KMS-11 (cell line): ENCODE measurements at regions not wholly inside any gene's neighbourhood (a gene's known extent, or its start where the extent isn't known, plus 50 kb on each side); places are given as distances from the start of the nearest gene placed in this dataset.
"Not testable (repeated sequence)": the region's sequence is repeated elsewhere in the genome, so short reads cannot be mapped to it uniquely, and the experiment has no call there.

Experiments
- H2AFZ ChIP-seq: fragments of 200-600 bp; sonication (generic); 2 replicates; pipeline ENCODE4 v1.6.1; 2016; ENCODE audit warnings: antibody characterized with exemption, mixed run types, low read depth
- H3K27ac ChIP-seq: fragments of 200-600 bp; sonication (generic); 2 replicates; pipeline ENCODE4 v1.6.1; 2016; ENCODE audit warnings: mild to moderate bottlenecking, mixed run types
- H3K27me3 ChIP-seq: fragments of 200-600 bp; sonication (generic); 2 replicates; pipeline ENCODE4 v1.6.1; 2017; ENCODE audit warnings: mild to moderate bottlenecking, low read depth, mixed run types, moderate library complexity; ENCODE audit not compliant: insufficient read depth
- H3K36me3 ChIP-seq: fragments of 200-600 bp; sonication (generic); 2 replicates; pipeline ENCODE4 v1.6.1; 2017; ENCODE audit warnings: mild to moderate bottlenecking, mixed run types; ENCODE audit not compliant: insufficient read depth
- H3K4me1 ChIP-seq: fragments of 200-600 bp; sonication (generic); 2 replicates; pipeline ENCODE4 v1.6.1; 2016; ENCODE audit warnings: mild to moderate bottlenecking, low read depth, mixed run types; ENCODE audit not compliant: poor library complexity, severe bottlenecking
- H3K4me2 ChIP-seq: fragments of 200-600 bp; sonication (generic); 2 replicates; pipeline ENCODE4 v1.7.0; 2016; ENCODE audit warnings: mild to moderate bottlenecking, mixed run types
- H3K4me3 ChIP-seq: fragments of 200-600 bp; sonication (generic); IDR thresholded peaks from 2 replicates; pipeline ENCODE4 v1.6.1; 2017; ENCODE audit warnings: low read depth, low read length, mixed read lengths; ENCODE audit not compliant: insufficient read depth
- H3K79me2 ChIP-seq: fragments of 200-600 bp; sonication (generic); 2 replicates; pipeline ENCODE4 v1.6.1; 2016; ENCODE audit warnings: low read depth, mixed run types; ENCODE audit not compliant: insufficient read depth
- H3K9ac ChIP-seq: fragments of 200-600 bp; sonication (generic); 2 replicates; pipeline ENCODE4 v1.6.1; 2016; ENCODE audit warnings: mild to moderate bottlenecking, mixed run types
- H4K20me1 ChIP-seq: fragments of 200-600 bp; sonication (generic); 2 replicates; pipeline ENCODE4 v1.6.1; 2016; ENCODE audit warnings: mild to moderate bottlenecking, mixed run types; ENCODE audit not compliant: insufficient read depth
- TF ChIP-seq, protein P1 (sequence below): fragments of 200-600 bp; sonication (generic); conservative IDR thresholded peaks from 2 replicates; pipeline ENCODE4 v1.6.1; 2017; ENCODE audit warnings: low read depth, mild to moderate bottlenecking, antibody characterized with exemption, low read length, moderate library complexity, mixed read lengths

GRCh38 chr17:55926276-55926990 lies 175.6 kb downstream of the PCTP start:
- H3K27me3 ChIP-seq: no peaks in the 10 kb centered on the region
- TF ChIP-seq, protein P1, sequence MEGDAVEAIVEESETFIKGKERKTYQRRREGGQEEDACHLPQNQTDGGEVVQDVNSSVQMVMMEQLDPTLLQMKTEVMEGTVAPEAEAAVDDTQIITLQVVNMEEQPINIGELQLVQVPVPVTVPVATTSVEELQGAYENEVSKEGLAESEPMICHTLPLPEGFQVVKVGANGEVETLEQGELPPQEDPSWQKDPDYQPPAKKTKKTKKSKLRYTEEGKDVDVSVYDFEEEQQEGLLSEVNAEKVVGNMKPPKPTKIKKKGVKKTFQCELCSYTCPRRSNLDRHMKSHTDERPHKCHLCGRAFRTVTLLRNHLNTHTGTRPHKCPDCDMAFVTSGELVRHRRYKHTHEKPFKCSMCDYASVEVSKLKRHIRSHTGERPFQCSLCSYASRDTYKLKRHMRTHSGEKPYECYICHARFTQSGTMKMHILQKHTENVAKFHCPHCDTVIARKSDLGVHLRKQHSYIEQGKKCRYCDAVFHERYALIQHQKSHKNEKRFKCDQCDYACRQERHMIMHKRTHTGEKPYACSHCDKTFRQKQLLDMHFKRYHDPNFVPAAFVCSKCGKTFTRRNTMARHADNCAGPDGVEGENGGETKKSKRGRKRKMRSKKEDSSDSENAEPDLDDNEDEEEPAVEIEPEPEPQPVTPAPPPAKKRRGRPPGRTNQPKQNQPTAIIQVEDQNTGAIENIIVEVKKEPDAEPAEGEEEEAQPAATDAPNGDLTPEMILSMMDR: no peak
- H3K79me2 ChIP-seq: no peaks in the 10 kb centered on the region
- H3K4me1 ChIP-seq: no peaks in the 10 kb centered on the region
- no peaks in the 10 kb centered on the region for H4K20me1 ChIP-seq
- H3K9ac ChIP-seq: no peak overlapping the region
- H3K4me3 ChIP-seq: no peak overlapping the region
- H3K36me3 ChIP-seq: no peaks in the 10 kb centered on the region
- H3K27ac ChIP-seq: no peak overlapping the region
- H3K4me2 ChIP-seq: no peak overlapping the region
- H2AFZ ChIP-seq: no peak overlapping the region

DNA sequence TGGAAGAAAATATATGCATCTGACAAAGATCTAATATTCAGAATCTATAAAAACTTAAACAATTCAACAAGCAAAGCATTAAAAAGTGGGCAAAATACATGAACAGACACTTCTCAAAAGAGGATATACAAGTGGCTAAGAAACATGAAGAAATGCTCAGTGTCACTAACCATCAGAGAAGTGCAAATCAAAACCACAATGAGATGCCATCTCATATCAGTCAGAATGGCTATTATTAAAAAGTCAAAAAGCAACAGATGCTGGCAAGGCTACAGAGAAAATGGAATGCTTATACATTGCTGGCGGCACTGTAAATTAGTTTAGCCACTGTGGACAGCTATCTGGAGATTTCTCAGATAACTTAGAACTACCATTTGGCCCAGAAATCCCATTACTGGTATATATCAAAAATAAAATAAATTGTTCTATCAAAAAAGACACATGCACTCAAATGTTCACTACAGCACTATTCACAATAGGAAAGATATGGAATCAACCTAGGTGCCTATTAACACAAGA lies 179.5 kb downstream of the PCTP start:
- no peaks in the 10 kb centered on the region for H3K36me3 ChIP-seq

GRCh38 chr17:55931446-55931845 lies 180.6 kb downstream of the PCTP start:
- Histone ChIP-seq H3K4me2 (no peak overlapping the region), H4K20me1 (no peaks in the 10 kb centered on the region), H3K4me3 (no peak overlapping the region), H3K4me1 (no peaks in the 10 kb centered on the region), H3K27me3 (no peaks in the 10 kb centered on the region), H3K79me2 (no peaks in the 10 kb centered on the region), H2AFZ (no peak overlapping the region), H3K9ac (no peak overlapping the region), H3K27ac (no peak overlapping the region), H3K36me3 (no peaks in the 10 kb centered on the region)
- TF ChIP-seq, protein P1: no peak

More for the DNA sequence above, 179.5 kb downstream of the PCTP start:
- H3K79me2 ChIP-seq: no peaks in the 10 kb centered on the region
- no peak overlapping the region for H3K4me2 ChIP-seq
- TF ChIP-seq, protein P1: no peak
- H3K9ac ChIP-seq: no peak overlapping the region
- no peaks in the 10 kb centered on the region for H3K4me1 ChIP-seq
- H3K27ac ChIP-seq: no peak overlapping the region
- no peaks in the 10 kb centered on the region for H4K20me1 ChIP-seq
- H2AFZ ChIP-seq: no peak overlapping the region
- no peak overlapping the region for H3K4me3 ChIP-seq
- H3K27me3 ChIP-seq: no peaks in the 10 kb centered on the region

- no peaks in the 10 kb centered on the region for H3K79me2 ChIP-seq
- no peaks in the 10 kb centered on the region for H4K20me1 ChIP-seq
- H3K27me3 ChIP-seq: no peaks in the 10 kb centered on the region
- no peak overlapping the region for H3K4me3 ChIP-seq
- H3K4me1 ChIP-seq: no peaks in the 10 kb centered on the region
- H3K4me2 ChIP-seq: no peak overlapping the region
- H3K27ac ChIP-seq: no peak overlapping the region
- H2AFZ ChIP-seq: no peak overlapping the region
- no peak overlapping the region for H3K9ac ChIP-seq
- no peaks in the 10 kb centered on the region for H3K36me3 ChIP-seq
- TF ChIP-seq, protein P1: no peak
Measured at GRCh38 chr17:55932973-55933372, 182.1 kb downstream of the PCTP start.

- H3K9ac ChIP-seq, H3K4me1 ChIP-seq, H3K36me3 ChIP-seq, H2AFZ ChIP-seq, H3K27me3 ChIP-seq, H3K79me2 ChIP-seq, H3K4me2 ChIP-seq, H3K27ac ChIP-seq, H3K4me3 ChIP-seq, H4K20me1 ChIP-seq: not testable (repeated sequence)
Measured at GRCh38 chr17:55939181-55939810, 188.4 kb downstream of the PCTP start.
